HepG2 (cell line): ENCODE measurements at regions not wholly inside any gene's neighbourhood (a gene's known extent, or its start where the extent isn't known, plus 50 kb on each side); places are given as distances from the start of the nearest gene placed in this dataset.

ENCODE experiments used
- AHDC1 ChIP-seq: sonication (generic); formaldehyde crosslinking; IDR thresholded peaks from 2 replicates; pipeline ENCODE4 v1.5.1; 2020; ENCODE audit warnings: mild to moderate bottlenecking, missing genetic modification reagents, borderline replicate concordance
- ISL2 ChIP-seq: sonication (generic); formaldehyde crosslinking; IDR thresholded peaks from 2 replicates; pipeline ENCODE4 v1.5.0; 2020; ENCODE audit warnings: missing genetic modification reagents
- KAT2B ChIP-seq: fragments of 150-350 bp; IDR thresholded peaks from 2 replicates; pipeline ENCODE4 v1.6.1; 2014; ENCODE audit warnings: low read depth, low read length, borderline replicate concordance
- KLF13 ChIP-seq: sonication (generic); formaldehyde crosslinking; IDR thresholded peaks from 2 replicates; pipeline ENCODE4 v1.4.0; 2020; ENCODE audit warnings: mild to moderate bottlenecking, missing genetic modification reagents
- NBN ChIP-seq: fragments of 450-650 bp; conservative IDR thresholded peaks from 2 replicates; pipeline ENCODE4 v1.6.1; 2017
- NFE2L1 ChIP-seq: sonication (generic); formaldehyde crosslinking; IDR thresholded peaks from 2 replicates; pipeline ENCODE4 v1.4.0; 2020; ENCODE audit warnings: missing genetic modification reagents, mild to moderate bottlenecking, borderline replicate concordance
- NFIC ChIP-seq: IDR thresholded peaks from 2 replicates; pipeline ENCODE4 v1.6.1; 2012; ENCODE audit warnings: mild to moderate bottlenecking, low read length, inconsistent platforms
- PAWR ChIP-seq: sonication (generic); formaldehyde crosslinking; IDR thresholded peaks from 2 replicates; pipeline ENCODE4 v1.4.0; 2020; ENCODE audit warnings: missing genetic modification reagents, mild to moderate bottlenecking, borderline replicate concordance
- RXRB ChIP-seq: IDR thresholded peaks from 2 replicates; pipeline ENCODE4 v1.6.1; 2016; ENCODE audit warnings: borderline replicate concordance, missing genetic modification reagents, missing compliant biosample characterization
- SCMH1 ChIP-seq: sonication (generic); formaldehyde crosslinking; IDR thresholded peaks from 2 replicates; pipeline ENCODE4 v1.9.0; 2021; ENCODE audit warnings: missing genetic modification reagents, mild to moderate bottlenecking, borderline replicate concordance
- SKI ChIP-seq: fragments of 450-650 bp; IDR thresholded peaks from one replicate; pipeline ENCODE4 v1.6.1; 2018; ENCODE audit warnings: mild to moderate bottlenecking; ENCODE audit not compliant: partially characterized antibody
- SOX6 ChIP-seq, 2 experiments: fragments of 450-650 bp in 1 of 2; sonication (generic) in 1 of 2; formaldehyde crosslinking in 1 of 2; IDR thresholded peaks; 2 replicates each; pipeline versions ENCODE4 v1.4.0 to v1.6.1; 2017 to 2020; ENCODE audit warnings: antibody characterized with exemption in 1 of 2, mild to moderate bottlenecking in 1 of 2, missing genetic modification reagents in 1 of 2
- TBL1XR1 ChIP-seq: fragments of 150-350 bp; IDR thresholded peaks from 2 replicates; pipeline ENCODE4 v1.6.1; 2014; ENCODE audit warnings: borderline replicate concordance, low read length; ENCODE audit not compliant: partially characterized antibody
- TCF7L2 ChIP-seq: IDR thresholded peaks from 2 replicates; pipeline ENCODE4 v1.6.1; 2011; ENCODE audit warnings: mild to moderate bottlenecking, low read depth, low read length, moderate library complexity
- YEATS4 ChIP-seq: sonication (generic); formaldehyde crosslinking; IDR thresholded peaks from 2 replicates; pipeline ENCODE4 v1.4.0; 2020; ENCODE audit warnings: missing genetic modification reagents, borderline replicate concordance
- ZBTB26 ChIP-seq: IDR thresholded peaks from 2 replicates; pipeline ENCODE4 v1.6.1; 2016; ENCODE audit warnings: missing compliant biosample characterization, missing genetic modification reagents, borderline replicate concordance
- ZNF333 ChIP-seq: sonication (generic); formaldehyde crosslinking; IDR thresholded peaks from 2 replicates; pipeline ENCODE4 v1.4.0; 2020; ENCODE audit warnings: mild to moderate bottlenecking, missing genetic modification reagents, borderline replicate concordance
- ZNF430 ChIP-seq: sonication (generic); formaldehyde crosslinking; IDR thresholded peaks from 2 replicates; pipeline ENCODE4 v1.9.0; 2021; ENCODE audit warnings: mild to moderate bottlenecking, missing genetic modification reagents
- ZNF747 ChIP-seq: sonication (generic); formaldehyde crosslinking; IDR thresholded peaks from 2 replicates; pipeline ENCODE4 v1.8.1; 2023; ENCODE audit warnings: missing genetic modification reagents, mild to moderate bottlenecking, borderline replicate concordance
- TF ChIP-seq, protein P1 (sequence below): sonication (generic); formaldehyde crosslinking; conservative IDR thresholded peaks from 2 replicates; pipeline ENCODE4 v1.4.0; 2020; ENCODE audit warnings: mild to moderate bottlenecking, missing genetic modification reagents, moderate library complexity

- TF ChIP-seq, protein P1, sequence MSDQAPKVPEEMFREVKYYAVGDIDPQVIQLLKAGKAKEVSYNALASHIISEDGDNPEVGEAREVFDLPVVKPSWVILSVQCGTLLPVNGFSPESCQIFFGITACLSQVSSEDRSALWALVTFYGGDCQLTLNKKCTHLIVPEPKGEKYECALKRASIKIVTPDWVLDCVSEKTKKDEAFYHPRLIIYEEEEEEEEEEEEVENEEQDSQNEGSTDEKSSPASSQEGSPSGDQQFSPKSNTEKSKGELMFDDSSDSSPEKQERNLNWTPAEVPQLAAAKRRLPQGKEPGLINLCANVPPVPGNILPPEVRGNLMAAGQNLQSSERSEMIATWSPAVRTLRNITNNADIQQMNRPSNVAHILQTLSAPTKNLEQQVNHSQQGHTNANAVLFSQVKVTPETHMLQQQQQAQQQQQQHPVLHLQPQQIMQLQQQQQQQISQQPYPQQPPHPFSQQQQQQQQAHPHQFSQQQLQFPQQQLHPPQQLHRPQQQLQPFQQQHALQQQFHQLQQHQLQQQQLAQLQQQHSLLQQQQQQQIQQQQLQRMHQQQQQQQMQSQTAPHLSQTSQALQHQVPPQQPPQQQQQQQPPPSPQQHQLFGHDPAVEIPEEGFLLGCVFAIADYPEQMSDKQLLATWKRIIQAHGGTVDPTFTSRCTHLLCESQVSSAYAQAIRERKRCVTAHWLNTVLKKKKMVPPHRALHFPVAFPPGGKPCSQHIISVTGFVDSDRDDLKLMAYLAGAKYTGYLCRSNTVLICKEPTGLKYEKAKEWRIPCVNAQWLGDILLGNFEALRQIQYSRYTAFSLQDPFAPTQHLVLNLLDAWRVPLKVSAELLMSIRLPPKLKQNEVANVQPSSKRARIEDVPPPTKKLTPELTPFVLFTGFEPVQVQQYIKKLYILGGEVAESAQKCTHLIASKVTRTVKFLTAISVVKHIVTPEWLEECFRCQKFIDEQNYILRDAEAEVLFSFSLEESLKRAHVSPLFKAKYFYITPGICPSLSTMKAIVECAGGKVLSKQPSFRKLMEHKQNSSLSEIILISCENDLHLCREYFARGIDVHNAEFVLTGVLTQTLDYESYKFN, result 0 out of 2 replicates have a peak, but pooled peaks have one; percentile 46
- no peak for TF ChIP-seq NBN
- no peak for TF ChIP-seq SCMH1 (CRISPR knock-in tag)
- peak; percentile 58 for TF ChIP-seq RXRB (CRISPR knock-in tag)
- TF ChIP-seq YEATS4, result no peak
- no peak for TF ChIP-seq SOX6 (IDR thresholded peaks at IDR 0.05)
- peak; percentile 61; the same call in 1 of the 2 replicates for TF ChIP-seq SOX6 (CRISPR knock-in tag; IDR thresholded peaks at IDR 0.05)
- TF ChIP-seq SKI, result peak; percentile 48
- peak; percentile 49; the same call in 1 of the 2 replicates for TF ChIP-seq AHDC1 (CRISPR knock-in tag)
- no peak for TF ChIP-seq NFE2L1 (CRISPR knock-in tag)
- no peak for TF ChIP-seq ZNF430 (CRISPR knock-in tag)
- peak; percentile 77 for TF ChIP-seq ISL2 (CRISPR knock-in tag)
- no peak for TF ChIP-seq TBL1XR1
- TF ChIP-seq ZBTB26 (CRISPR knock-in tag), result no peak
- TF ChIP-seq PAWR, result no peak
- TF ChIP-seq KAT2B, result peak; percentile 45
- 0 out of 2 replicates have a peak, but pooled peaks have one; percentile 56 for TF ChIP-seq TCF7L2
- TF ChIP-seq NFIC, result peak; percentile 93
- no peak for TF ChIP-seq KLF13 (CRISPR knock-in tag)
- no peak for TF ChIP-seq ZNF747 (CRISPR knock-in tag)
- no peak for TF ChIP-seq ZNF333 (CRISPR knock-in tag)
These were observed 171.1 kb upstream of the SLC7A11 start (continued) for GRCh38 chr4:138413273-138413672.
